Smooth muscle cell (in vitro differentiated cells): ENCODE measurements at regions not wholly inside any gene's neighbourhood (a gene's known extent, or its start where the extent isn't known, plus 50 kb on each side); places are given as distances from the start of the nearest gene placed in this dataset.

ENCODE experiments used
- DNase-seq: peaks from one replicate; lab custom pipeline; 2025; ENCODE audit not compliant: unreplicated experiment; lab: John Stamatoyannopoulos, UW
- H2AFZ ChIP-seq: fragments of 200-600 bp; sonication (generic); 2 replicates; pipeline ENCODE4 v1.6.0; 2016; ENCODE audit warnings: antibody characterized with exemption, low read depth, mild to moderate bottlenecking
- H3F3A ChIP-seq: fragments of 200-600 bp; sonication (generic); 2 replicates; pipeline ENCODE4 v1.6.0; 2017; ENCODE audit warnings: antibody characterized with exemption, low read depth
- H3K27ac ChIP-seq: fragments of 200-600 bp; sonication (generic); 2 replicates; pipeline ENCODE4 v1.5.1; 2016; ENCODE audit warnings: low read depth, mild to moderate bottlenecking
- H3K27me3 ChIP-seq: fragments of 200-600 bp; sonication (generic); 2 replicates; pipeline ENCODE4 v1.6.1; 2016; ENCODE audit warnings: low read depth, mild to moderate bottlenecking
- H3K36me3 ChIP-seq: fragments of 200-600 bp; sonication (generic); 2 replicates; pipeline ENCODE4 v1.5.1; 2016; ENCODE audit warnings: low read depth
- H3K4me1 ChIP-seq: fragments of 200-600 bp; sonication (generic); 2 replicates; pipeline ENCODE4 v1.5.1; 2016; ENCODE audit warnings: low read depth
- H3K4me2 ChIP-seq: fragments of 200-600 bp; sonication (generic); 2 replicates; pipeline ENCODE4 v1.6.0; 2016; ENCODE audit warnings: mild to moderate bottlenecking
- H3K4me3 ChIP-seq: fragments of 200-600 bp; sonication (generic); 2 replicates; pipeline ENCODE4 v1.5.1; 2016; ENCODE audit warnings: mild to moderate bottlenecking
- H3K79me2 ChIP-seq: fragments of 200-600 bp; sonication (generic); 2 replicates; pipeline ENCODE4 v1.6.0; 2016; ENCODE audit warnings: low read depth, mild to moderate bottlenecking
- H3K9ac ChIP-seq: fragments of 200-600 bp; sonication (generic); 2 replicates; pipeline ENCODE4 v1.6.0; 2016; ENCODE audit warnings: low read depth
- H3K9me3 ChIP-seq: fragments of 200-600 bp; sonication (generic); replicated peaks from 2 replicates; pipeline ENCODE4 v1.5.1; 2016; ENCODE audit warnings: low read depth
- H4K20me1 ChIP-seq: fragments of 200-600 bp; sonication (generic); 2 replicates; pipeline ENCODE4 v1.6.0; 2016; ENCODE audit warnings: low read depth
- WGBS: methylation state at CpG from one replicate; pipeline ENCODE4 v1.1.7; 2016; ENCODE audit warnings: low lambda C conversion rate; 5-methylcytosine and 5-hydroxymethylcytosine counted together
- TF ChIP-seq, protein P1 (sequence below): fragments of 200-600 bp; sonication (generic); IDR thresholded peaks from 2 replicates; pipeline ENCODE4 v1.5.1; 2017; ENCODE audit warnings: borderline replicate concordance, mild to moderate bottlenecking, antibody characterized with exemption; ENCODE audit not compliant: insufficient read depth, poor library complexity, severe bottlenecking

DNA sequence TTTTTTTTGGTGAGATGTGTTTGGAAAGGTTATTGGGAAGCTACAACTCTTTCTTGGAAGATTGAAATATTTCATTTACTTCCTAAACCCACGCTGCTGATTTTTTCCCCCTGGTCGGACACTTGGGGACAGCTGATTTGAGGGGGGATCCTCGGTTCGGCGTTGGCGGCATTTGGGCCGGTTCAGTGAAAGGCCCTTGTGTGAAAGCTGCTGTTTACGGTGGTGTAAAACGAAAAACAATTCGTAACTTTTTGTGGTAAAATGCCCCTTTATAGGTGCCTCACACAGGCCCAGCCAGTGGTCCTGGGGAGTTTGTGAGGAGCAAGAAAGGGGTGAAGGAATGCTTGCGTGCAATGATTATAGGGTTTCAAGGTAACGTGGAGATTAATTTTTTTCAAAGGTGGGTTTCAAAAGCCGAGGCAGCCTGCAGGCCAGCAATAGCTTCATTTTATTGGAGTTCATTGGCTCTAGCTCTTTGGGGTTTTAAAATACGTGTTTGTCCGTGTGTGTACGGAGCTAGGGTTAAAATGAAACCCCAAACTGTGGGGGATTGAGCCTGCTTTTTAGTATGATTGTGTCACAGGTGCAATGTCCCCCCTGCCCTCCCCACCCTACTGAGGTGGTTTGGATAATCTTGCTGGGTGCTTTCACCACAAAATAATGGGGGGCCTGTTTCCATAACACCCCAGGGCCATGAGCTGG is 77.2 kb upstream of the PPARA start:
- WGBS, result 87% methylated on average over 16 of the region's 16 CpGs
- DNase-seq, result no peak
- Histone ChIP-seq H3K9ac (no peak overlapping the region), H3K27me3 (peaks cover 24% of the 10 kb centered on the region), H3K4me3 (peak overlapping the region; percentile 82), H2AFZ (no peak overlapping the region), H3K9me3 (no peaks in the 10 kb centered on the region), H3K79me2 (peaks cover 3% of the 10 kb centered on the region), H3K4me1 (peaks cover 4% of the 10 kb centered on the region), H3K4me2 (peak overlapping the region; percentile 81), H3K36me3 (no peaks in the 10 kb centered on the region), H3K27ac (no peak overlapping the region), H4K20me1 (peaks cover 40% of the 10 kb centered on the region), H3F3A (peaks cover 8% of the 10 kb centered on the region)
- TF ChIP-seq, protein P1, sequence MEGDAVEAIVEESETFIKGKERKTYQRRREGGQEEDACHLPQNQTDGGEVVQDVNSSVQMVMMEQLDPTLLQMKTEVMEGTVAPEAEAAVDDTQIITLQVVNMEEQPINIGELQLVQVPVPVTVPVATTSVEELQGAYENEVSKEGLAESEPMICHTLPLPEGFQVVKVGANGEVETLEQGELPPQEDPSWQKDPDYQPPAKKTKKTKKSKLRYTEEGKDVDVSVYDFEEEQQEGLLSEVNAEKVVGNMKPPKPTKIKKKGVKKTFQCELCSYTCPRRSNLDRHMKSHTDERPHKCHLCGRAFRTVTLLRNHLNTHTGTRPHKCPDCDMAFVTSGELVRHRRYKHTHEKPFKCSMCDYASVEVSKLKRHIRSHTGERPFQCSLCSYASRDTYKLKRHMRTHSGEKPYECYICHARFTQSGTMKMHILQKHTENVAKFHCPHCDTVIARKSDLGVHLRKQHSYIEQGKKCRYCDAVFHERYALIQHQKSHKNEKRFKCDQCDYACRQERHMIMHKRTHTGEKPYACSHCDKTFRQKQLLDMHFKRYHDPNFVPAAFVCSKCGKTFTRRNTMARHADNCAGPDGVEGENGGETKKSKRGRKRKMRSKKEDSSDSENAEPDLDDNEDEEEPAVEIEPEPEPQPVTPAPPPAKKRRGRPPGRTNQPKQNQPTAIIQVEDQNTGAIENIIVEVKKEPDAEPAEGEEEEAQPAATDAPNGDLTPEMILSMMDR, result no peak

GRCh38 chr22:46073683-46074504 is 76.4 kb upstream of the PPARA start:
- Histone ChIP-seq H3K27me3 (peaks cover 21% of the 10 kb centered on the region), H3K79me2 (peaks cover 3% of the 10 kb centered on the region), H3K9me3 (no peaks in the 10 kb centered on the region), H3K27ac (no peak overlapping the region), H3K36me3 (no peaks in the 10 kb centered on the region), H3K9ac (no peak overlapping the region), H4K20me1 (peaks cover 48% of the 10 kb centered on the region), H3K4me1 (peaks cover 4% of the 10 kb centered on the region), H3K4me3 (peak overlapping the region; percentile 82), H3K4me2 (peak overlapping the region; percentile 8), H3F3A (peaks cover 6% of the 10 kb centered on the region), H2AFZ (no peak overlapping the region)
- TF ChIP-seq, protein P1, result no peak
- WGBS, result 81% methylated on average over 28 of the region's 28 CpGs
- DNase-seq, result no peak

GRCh38 chr22:46074771-46075551 is 75.4 kb upstream of the PPARA start:
- H3K9ac ChIP-seq, result no peak overlapping the region
- H4K20me1 ChIP-seq, result peaks cover 56% of the 10 kb centered on the region
- H3K27ac ChIP-seq, result no peak overlapping the region

More at GRCh38 chr22:46074771-46075551, 75.4 kb upstream of the PPARA start:
- Histone ChIP-seq H3F3A (peaks cover 3% of the 10 kb centered on the region), H3K36me3 (no peaks in the 10 kb centered on the region), H3K4me2 (no peak overlapping the region), H3K4me3 (no peak overlapping the region), H3K4me1 (peaks cover 4% of the 10 kb centered on the region), H3K79me2 (peaks cover 3% of the 10 kb centered on the region), H3K27me3 (peaks cover 11% of the 10 kb centered on the region), H3K9me3 (no peaks in the 10 kb centered on the region), H2AFZ (no peak overlapping the region)
- 92% methylated on average over 19 of the region's 19 CpGs for WGBS
- no peak for DNase-seq
- TF ChIP-seq, protein P1, result no peak
